ENCODE measurements at regions not wholly inside any gene's neighbourhood (a gene's known extent, or its start where the extent isn't known, plus 50 kb on each side); places are given as distances from the start of the nearest gene placed in this dataset.

- Histone ChIP-seq H3K27me3 (ENCODE audit: control insufficient read depth in 1 of 2, insufficient read depth in 2 of 2, low read length in 2 of 2) (no peaks in the 10 kb centered on the region), H3K4me3 (replicated peaks in 1 of 3; ENCODE audit: insufficient read depth in 1 of 3, low read depth in 2 of 3, low read length in 3 of 3) (no peak overlapping the region), H3K36me3 (replicated peaks in 1 of 2; ENCODE audit: control insufficient read depth in 1 of 2, insufficient read depth in 2 of 2, low read length in 2 of 2) (no peaks in the 10 kb centered on the region), H4K20me1 (ENCODE audit: insufficient read depth, low read length) (no peaks in the 10 kb centered on the region), H2AFZ (ENCODE audit: low read length) (no peak overlapping the region), H3K4me2 (ENCODE audit: low read depth, low read length) (no peak overlapping the region), H3K79me2 (ENCODE audit: insufficient read depth, low read length) (no peaks in the 10 kb centered on the region), H3K9me3 (ENCODE audit: low read length) (peaks cover 68% of the 10 kb centered on the region), H3K9ac (ENCODE audit: insufficient read depth, low read depth, low read length) (no peak overlapping the region), H3K27ac (ENCODE audit: extremely low read length, insufficient read depth, low read length) (no peak overlapping the region), H3K4me1 (ENCODE audit: insufficient read depth, low read length) (no peaks in the 10 kb centered on the region)
- no peak for DNase-seq (ENCODE audit: low spot score)
- in situ Hi-C loops (cut with HindIII; ENCODE audit: extremely low pct_ligation_motif_present, low pct_unique_long_range_greater_than_20kb), result no loop called here
- POLR2A ChIA-PET, result no interaction called here
- no TSS peak for BruUV-seq (replicated peaks)
- 8% methylated on average over 1 of the region's 1 CpG for WGBS (ENCODE audit: low lambda C conversion rate)
- CTCF ChIA-PET (ENCODE audit: low intra/inter-chr PET ratio, low total read pairs), result no interaction called here
- no peak for ATAC-seq
- TF ChIP-seq ZBTB46 (CRISPR knock-in tag; IDR thresholded peaks at IDR 0.05; ENCODE audit: borderline replicate concordance) (no peak), FOXA3 (CRISPR knock-in tag; IDR thresholded peaks at IDR 0.05) (no peak), TP53 (CRISPR knock-in tag; conservative IDR thresholded peaks at IDR 0.05) (no peak), GRHL1 (CRISPR knock-in tag; conservative IDR thresholded peaks at IDR 0.05) (no peak), ZNF260 (CRISPR knock-in tag; IDR thresholded peaks at IDR 0.05; ENCODE audit: borderline replicate concordance, low read depth) (no peak), ZMYM2 (CRISPR knock-in tag; IDR thresholded peaks at IDR 0.05) (no peak), MAX (IDR thresholded peaks at IDR 0.05) (no peak)
- intact Hi-C loops (cut with micrococcal nuclease; ENCODE audit: unreplicated experiment), result no loop called here
- no peak for FAIRE-seq
These were observed 1097.2 kb downstream of the TDRD15 start for GRCh38 chr2:22221006-22221405.

Data from HepG2 (cell line).